Right ventricle myocardium superior (tissue), 1 donor: ENCODE measurements at regions not wholly inside any gene's neighbourhood (a gene's known extent, or its start where the extent isn't known, plus 50 kb on each side); places are given as distances from the start of the nearest gene placed in this dataset.
"Not testable (repeated sequence)": the region's sequence is repeated elsewhere in the genome, so short reads cannot be mapped to it uniquely, and the experiment has no call there.

Experiments used
- ATAC-seq: fragments of 200-7000 bp; cut with Tn5 transposase; one replicate; pipeline ENCODE4 v1.9.1; 2020; ENCODE audit warnings: mild to moderate bottlenecking; ENCODE audit not compliant: poor library complexity
- DNase-seq: peaks from one replicate; pipeline ENCODE4 v3.0.0-alpha.2; 2020
- intact Hi-C: fragments of 100-400 bp; cut with DNase I; formaldehyde crosslinking; loops from one replicate; pipeline ENCODE4 v1.11.2; 2022
- donor health status: DM: no; HTN: yes; CAD: no; lungs with severe emphysema.

DNA sequence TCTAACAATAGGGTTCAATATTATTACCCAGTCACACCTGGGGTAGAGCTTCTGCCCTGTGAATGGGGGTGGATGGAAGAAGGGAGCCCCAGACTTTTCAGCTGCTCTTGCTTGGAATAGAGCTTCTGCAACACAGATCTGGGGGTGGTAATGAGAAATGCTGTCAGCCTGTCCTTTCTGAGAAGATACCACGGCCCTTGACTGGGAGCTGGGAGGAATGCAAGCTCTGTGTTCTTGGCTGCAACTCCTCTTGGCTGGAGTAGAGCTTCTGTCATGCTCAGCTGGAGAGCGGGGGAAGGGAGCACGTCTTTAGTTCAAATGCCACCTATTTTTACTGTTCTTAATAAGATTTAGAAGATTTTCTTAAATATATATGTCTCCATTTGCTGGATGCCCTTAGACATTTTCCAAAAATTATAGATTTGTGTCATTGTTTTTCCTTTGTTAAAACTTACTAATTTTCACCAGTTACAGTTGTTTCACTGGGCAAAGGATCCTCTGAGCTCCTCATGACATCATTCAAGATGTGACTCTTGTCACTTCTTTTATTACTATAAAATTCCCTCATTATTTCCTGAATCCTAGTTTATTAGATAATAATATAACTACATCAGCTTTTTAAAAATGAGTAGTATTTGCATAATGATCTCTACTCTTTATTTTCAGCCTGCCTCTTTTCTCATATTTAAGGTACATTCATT, 180.0 kb upstream of the TGFBR2 start:
- DNase-seq (peak; percentile 72), ATAC-seq (peak; percentile 100)
- intact Hi-C loops, result no loop called here

DNA sequence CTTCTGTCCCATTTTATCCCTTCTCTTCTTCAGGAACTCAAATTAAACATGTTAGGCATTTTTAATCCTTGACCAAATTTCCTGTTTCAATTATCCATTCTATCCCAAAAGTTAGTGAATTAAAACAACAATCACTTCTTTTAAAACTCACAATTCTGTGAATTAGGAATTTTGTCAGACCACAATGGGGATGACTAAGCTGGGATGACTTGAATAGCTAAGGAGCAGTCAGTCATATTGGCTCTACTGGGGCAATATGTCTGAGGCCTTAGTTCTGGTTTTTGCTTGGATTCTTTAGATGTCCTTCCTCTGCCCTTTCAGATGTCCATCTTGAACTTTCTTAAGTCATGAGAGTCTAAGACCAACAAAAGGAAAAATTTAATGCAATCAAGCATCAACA, 178.2 kb upstream of the TGFBR2 start:
- intact Hi-C loops, result no loop called here
- no peak for DNase-seq
- ATAC-seq, result no peak

DNA sequence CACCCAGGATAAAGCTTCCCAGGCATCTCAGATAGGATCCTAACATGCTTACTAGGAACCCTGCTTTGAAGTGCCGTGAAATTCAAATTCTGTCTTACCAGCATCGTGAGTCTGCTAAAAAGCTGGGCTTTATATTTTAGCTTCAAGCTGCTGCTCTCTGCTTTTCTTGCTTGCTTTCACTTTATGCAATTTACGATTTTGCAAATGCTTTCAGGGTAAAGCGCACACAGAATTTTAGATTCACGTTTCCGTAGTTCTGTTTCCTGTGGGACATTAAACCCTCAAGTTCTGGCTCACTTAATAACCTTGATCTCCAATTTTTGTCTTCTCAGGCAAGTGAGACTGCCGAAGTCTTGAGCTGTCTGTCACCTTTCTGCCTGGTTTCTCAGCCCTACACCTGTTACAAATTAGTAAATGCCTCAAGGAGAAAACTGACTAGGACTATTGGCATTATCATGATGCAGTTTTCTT, 170.5 kb upstream of the TGFBR2 start:
- DNase-seq (no peak), ATAC-seq (no peak)
- intact Hi-C loops, result no loop called here

DNA sequence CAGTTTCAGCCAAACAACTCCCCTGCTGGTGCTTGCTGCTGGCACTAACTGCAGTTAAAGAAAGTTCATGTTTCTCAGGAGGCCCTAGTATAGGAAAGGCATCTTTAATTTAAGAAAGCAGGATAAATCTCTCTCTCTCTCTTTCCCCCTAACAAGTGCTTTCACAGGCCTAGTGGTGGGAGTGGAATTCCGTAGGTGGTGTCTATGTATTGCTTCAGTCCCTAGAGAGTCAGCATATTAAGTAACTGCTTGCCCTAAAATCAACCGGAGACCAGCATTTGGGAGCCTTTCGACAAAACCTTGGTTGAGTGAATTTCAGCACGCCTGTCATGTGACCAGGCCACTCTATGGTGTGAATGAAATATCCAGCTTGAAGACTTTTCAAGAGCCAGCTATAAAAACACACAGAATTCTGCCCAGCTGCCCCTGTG, 169.2 kb upstream of the TGFBR2 start:
- intact Hi-C loops, result no loop called here
- DNase-seq (no peak), ATAC-seq (peak; percentile 39)

DNA sequence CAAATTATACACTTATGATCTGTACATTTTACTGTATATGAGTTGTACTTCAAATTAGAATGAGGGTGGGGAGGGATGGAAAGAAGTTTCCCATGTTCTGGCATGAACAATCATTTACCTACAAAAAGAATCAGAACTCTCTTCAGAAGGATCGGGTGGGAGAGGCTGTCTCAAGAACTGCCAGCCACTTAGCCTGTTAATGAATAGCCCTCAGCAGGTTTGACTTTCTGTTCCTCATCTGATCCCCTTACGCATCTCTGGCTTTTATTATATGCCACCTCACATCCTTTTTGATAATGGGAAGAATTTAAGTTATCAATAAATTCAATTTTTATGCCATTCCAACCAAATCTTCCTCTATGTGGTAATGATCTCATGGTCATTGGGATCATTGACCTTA, 168.3 kb upstream of the TGFBR2 start:
- intact Hi-C loops, result no loop called here
- ATAC-seq, result no peak
- no peak for DNase-seq

DNA sequence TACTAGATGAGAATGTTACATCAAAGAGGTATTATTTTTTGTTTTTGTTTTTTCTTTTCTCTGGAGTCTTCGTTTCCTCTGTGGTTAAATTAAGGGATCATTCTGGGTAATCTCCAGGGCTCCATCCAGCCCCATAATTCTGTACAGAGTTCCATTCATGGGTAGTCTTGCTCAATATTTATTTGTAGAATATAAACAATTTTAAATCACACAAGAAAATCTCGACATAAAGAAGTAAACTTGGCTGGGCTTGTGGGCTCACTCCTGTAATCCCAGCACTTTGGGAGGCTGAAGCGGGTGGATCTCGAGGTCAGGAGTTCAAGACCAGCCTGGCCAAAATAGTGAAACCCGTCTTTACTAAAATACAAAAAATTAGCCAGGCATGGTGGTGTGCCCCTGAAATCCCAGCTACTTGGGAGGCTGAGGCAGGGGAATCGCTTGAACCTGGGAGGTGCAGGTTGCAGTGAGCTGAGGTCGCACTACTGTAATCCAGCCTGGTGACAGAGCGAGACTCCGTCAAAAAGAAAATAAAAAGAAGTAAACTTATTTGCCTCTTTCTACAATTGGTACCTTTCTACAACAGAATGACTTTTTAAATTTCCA, 166.8 kb upstream of the TGFBR2 start:
- ATAC-seq, result no peak
- intact Hi-C loops, result loop anchor here (5.0 to 10.0 kb wide), 3 partner anchors 78 to 255 kb away; partner anchors contain the start of gene TGFBR2
- no peak for DNase-seq

DNA sequence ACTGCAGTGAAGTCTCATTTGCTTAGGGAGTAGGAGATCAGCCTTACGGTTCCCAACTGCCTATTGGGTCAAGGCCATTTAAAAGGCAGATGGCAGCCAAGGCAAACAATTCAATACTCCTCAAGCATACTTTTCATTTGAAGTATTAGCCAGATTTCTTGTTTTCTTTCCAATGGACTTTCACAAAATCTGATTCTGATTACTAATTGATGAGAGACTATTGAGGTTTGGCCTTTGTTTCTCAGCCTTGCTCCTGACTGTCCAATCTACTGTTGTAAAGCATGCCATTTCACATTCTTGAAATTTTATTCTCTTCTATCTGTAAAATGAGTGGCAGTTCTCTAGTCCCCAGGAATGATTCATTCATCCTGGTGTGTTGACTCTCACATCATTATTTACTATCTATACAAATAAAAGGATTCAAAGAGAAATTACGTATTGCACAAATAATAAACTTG, 166.2 kb upstream of the TGFBR2 start:
- intact Hi-C loops, result loop anchor here (5.0 to 10.0 kb wide), 3 partner anchors 77 to 255 kb away; partner anchors contain the start of gene TGFBR2
- ATAC-seq (peak; percentile 30), DNase-seq (no peak)

DNA sequence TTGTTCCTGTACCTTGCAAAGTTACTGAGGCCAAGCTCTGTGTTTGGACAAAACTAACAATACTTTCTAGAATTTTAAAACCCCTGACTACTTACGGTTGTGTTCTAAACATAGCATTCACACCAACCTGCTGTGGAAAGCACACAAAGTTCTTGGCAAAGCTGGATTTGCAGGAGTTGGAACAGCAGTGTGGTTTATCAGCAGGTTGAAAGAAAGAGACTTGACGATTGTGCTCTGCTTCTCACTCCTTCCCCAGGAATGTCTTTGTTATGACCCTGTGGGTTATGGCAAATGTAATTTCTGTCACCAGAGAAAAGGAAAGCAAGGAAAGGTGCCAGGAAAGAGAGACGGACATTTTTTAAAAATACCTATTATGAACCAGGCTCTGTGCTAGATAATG, 165.5 kb upstream of the TGFBR2 start:
- DNase-seq, result peak; percentile 50
- intact Hi-C loops, result loop anchor here (5.0 to 10.0 kb wide), 3 partner anchors 76 to 254 kb away; partner anchors contain the start of gene TGFBR2

DNA sequence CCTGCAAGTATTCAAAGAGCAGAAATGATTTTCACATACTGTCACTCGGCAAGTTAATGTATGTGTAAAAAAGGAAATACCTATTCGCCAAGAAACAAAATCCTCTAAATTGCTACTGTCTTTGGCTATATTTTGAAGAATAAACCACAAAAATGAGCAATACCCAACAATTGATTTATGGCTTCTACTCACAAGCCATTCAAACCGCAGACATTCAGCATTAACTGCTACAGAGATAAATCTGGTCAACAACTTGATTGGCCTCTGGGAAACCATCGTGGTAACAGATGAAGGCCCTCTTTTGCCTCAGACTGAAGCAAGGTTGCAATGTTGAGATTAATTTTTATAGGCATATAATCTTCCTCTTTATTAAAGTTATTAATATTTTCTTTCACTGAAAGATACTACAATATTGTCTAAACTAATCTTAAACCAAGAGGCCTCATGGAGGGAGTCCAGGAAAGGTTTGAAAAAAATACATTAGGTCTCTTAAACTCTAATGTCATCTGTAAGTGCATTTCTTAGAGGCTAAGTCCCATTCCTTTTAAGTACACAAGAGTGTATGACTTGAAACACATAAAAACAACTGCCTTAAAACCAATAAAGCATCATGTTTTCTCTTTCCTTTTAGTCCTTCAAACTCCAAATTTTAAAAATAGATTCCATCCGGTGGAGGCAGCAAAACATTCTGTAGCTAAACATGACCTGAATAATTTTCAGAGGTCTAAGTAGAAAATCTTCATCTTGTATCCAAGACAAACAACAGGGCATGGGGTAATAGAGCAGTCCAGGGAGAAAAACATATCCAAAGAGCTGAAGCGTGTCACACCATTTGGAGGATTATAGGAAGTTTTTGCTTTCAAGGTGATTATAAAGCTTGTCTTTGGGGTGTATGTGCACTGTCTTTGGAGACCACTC, 162.4 kb upstream of the TGFBR2 start:
- intact Hi-C loops, result loop anchor here (5.0 to 10.0 kb wide), 3 partner anchors 73 to 251 kb away; partner anchors contain the start of gene TGFBR2
- no peak for DNase-seq
- no peak for ATAC-seq

More for the DNA sequence above, 165.5 kb upstream of the TGFBR2 start:
- ATAC-seq, result peak; percentile 92

DNA sequence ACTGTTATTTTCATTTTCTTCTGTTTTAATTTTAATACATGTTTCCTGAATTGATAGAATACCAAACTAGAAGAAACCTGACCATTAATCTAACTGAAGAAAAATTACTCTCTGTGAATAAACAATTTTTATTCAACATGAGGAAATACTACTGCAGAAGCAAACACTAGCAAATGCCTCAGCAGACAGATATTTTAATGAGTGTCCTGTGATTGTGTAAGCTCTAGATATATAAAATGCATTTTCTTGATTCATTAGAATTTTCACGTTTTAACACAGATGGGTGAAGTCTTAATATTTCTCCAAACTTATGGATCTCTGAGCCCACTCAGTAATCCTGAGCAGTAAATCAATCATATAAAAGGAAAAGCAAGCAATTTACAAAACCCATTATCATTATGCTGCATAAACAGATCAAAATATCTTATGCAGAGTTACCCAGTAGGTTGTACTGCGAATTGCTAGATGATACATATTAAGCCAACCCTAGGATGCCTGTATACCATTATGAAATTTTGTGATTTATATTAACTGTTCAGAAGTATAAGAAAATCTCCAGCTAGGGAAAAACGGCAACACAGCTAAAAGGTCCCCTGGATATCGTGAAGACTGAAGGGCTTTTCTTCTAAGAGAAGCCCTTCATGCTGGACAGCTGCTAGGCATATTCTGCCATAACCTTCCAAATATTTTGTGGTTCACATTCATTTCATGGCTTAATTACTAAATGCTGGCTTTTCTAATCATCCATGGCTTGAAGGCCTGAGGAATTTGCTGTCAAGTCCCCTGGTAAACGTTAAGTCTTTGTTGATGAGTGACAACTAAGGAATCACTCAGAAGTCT, 157.7 kb upstream of the TGFBR2 start:
- ATAC-seq (no peak), DNase-seq (no peak)
- intact Hi-C loops, result loop anchor here (10.0 kb wide), 2 partner anchors 156 to 246 kb away; partner anchors contain the start of gene TGFBR2

DNA sequence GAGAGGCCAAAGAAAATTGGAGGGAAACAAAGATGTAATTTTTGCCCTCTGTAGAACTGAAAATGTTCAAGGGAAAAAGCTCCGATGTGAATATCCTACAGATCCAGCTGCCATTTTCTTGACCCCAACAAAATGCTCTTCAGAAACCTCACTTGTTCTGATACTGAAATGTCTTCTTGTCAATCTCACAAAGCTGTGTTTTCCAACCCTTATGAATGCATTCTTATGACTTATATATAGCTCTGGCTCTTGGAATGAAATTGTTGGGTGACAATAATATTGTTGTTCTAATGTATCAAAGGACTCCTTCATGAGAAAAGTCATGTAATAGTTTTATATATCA, 157.1 kb upstream of the TGFBR2 start:
- DNase-seq (no peak), ATAC-seq (no peak)
- intact Hi-C loops, result loop anchor here (10.0 kb wide), 2 partner anchors 156 to 246 kb away; partner anchors contain the start of gene TGFBR2

DNA sequence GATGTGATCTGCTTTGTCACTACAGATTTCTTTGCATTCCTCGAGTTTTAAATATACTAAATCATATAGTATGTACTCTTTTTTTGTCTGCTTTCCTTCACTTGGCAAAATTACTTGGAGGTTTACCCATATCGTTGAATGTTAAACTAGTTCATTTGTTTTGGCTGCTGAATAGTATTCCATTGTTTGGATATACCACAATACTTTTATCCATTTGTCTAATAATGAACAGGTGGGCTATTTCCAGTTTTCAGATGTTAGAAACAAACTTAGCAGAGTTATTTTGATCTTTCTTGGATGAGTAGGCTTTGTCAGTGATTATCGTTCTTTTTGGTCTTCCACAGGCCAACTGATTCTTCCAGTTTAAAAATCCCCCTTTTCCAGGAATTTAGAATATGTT, 154.0 kb upstream of the TGFBR2 start:
- DNase-seq (no peak), ATAC-seq (no peak)
- intact Hi-C loops, result no loop called here

DNA sequence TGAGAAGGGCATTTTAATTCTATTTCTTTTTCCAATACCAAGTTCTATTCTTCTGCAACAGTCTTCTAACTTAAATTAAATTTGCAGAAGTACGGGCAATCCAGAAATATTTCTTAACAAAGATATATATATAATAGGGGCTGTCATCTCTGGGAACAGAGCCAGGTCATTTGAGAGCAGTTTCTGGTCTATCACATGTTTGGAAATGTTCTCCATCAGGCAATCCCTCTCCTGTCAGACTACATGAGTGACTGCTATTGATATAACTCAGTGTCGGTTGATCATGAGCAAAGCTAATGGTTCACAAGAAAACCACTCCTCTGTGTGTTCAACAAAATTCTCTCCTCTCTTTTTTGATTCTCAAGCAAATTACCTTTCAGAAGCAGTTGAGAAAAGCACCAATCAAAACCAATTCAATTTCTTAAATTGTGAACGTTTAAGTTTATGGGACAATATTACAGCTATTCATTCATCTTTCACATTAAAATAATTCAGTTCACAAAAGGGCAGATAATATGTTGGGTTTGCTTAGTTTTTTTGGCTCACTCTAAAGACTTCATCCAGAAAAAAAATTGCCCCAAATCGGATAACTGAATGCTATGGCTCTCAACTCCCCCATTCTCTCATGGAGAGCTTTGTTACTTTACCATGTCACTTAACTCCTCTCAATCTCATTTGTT, 152.9 kb upstream of the TGFBR2 start:
- intact Hi-C loops, result no loop called here
- no peak for DNase-seq
- ATAC-seq, result peak; percentile 77

DNA sequence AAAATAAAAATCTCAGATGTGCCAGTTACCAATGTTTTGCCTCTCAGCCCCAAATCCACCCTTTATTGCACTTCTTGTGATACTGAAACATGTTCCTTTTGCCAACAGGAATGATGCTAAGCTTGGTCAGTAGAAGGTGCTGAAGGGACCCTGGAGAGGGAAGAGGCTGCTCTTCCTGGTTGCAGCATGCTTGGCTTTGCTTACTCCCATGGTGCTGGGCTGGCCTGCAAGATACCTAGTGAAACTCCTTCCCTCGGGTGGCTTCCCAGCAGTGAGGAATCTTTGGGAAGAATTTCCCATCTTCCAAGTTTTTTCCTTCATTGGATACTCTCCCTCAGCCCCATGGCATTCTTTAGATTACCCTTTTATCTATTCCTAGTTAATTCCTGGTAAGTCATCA, 151.8 kb upstream of the TGFBR2 start:
- peak; percentile 34 for ATAC-seq
- intact Hi-C loops, result no loop called here
- DNase-seq, result peak; percentile 47

DNA sequence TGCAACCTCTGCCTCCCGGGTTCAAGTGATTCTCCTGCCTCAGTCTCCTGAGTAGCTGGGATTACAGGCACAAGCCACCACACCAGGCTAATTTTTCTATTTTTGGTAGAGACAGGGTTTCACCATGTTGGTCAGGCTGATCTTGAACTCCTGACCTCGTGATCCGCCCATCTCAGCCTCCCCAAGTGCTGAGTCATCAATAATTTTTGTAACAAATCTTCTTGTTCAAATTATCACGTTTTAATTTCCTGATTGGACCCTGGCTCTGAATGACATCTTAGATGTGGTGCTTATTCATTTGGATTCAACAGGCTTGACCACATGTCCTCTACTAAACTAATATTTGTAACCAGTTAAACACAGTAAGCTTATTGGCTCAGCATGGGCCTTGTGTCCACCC, 151.3 kb upstream of the TGFBR2 start:
- intact Hi-C loops, DNase-seq: not testable (repeated sequence)
- ATAC-seq, result peak; percentile 1

DNA sequence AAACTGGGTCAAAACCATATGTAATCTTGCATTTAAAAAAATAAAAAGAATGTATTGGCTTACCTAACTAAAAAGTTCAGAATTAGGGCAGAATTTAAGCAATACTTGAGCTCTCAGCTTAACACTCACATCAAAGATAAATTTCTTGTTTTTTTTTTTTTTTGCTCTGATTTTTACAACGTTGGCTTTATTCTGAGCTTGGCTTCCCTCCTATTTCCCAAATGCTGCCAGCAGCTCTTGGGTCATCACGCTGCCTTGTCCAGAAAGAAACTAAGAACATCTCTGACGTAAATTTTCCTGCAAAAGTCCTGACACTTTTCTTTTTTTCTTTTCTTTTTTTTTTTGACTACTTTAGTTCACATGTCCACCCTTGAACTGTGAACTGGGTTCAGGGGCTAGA, 150.6 kb upstream of the TGFBR2 start:
- ATAC-seq (peak; percentile 57), DNase-seq (peak; percentile 46)
- intact Hi-C loops, result no loop called here

DNA sequence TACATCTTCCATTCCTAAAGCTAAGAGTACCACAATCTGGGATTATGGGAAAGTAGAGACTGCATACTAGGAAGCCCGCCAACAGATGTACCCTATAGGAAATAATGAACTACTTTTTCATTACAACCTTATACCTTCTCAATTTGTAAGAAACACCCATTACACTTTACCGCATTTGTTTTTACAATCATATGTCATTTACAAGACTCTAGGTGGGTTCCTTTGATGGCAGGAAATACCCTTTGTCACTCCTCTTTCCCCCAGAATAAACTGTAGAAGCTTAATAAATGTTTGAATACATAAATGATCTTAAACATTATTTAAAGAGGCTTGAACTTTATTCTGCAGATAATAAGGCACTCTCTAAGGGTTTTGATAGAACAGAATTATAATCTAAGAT, 150.1 kb upstream of the TGFBR2 start:
- ATAC-seq, result no peak
- DNase-seq, result no peak
- intact Hi-C loops, result no loop called here

DNA sequence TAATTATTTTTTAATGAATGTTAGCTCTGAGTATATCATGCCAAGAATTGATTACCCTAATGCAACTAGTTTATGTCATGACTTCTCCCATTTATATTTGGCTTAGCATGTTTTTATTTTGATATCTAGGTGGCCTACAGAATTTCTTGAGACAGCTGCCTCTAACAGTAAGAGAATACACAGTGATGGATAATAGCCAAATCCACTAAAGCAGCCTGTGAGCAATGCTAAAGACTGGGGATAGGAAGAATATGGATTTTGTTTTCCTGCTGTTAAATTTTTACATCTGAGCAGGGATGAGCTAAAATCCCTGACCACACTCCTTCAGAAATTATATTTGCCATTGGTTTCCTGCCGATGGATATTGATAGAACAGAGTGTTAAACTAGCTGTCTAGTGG, 149.3 kb upstream of the TGFBR2 start:
- intact Hi-C loops, result no loop called here
- ATAC-seq (no peak), DNase-seq (no peak)
